ENCODE measurements at regions not wholly inside any gene's neighbourhood (a gene's known extent, or its start where the extent isn't known, plus 50 kb on each side); places are given as distances from the start of the nearest gene placed in this dataset.

DNA sequence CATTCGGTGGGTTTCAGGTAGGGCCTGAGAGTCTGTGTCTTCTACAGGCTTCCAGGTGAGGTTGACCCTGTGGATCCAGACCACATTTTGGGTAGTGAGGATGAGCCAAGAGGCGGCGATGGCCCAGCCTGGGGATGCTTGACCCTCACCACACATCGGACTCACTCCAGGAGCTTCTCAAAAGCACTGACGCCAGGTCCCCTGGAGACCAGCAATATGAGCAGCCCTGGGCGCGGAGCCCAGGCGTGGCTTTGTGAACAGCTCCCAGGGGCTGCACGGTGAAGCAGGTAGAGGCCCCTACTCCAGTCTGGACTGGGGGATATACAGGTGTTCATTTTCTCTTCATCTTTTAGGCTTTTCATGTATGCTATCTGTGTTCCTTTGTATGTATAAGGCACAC, 139.7 kb upstream of the PCBD1 start:
- no peak overlapping the region for H3K27ac ChIP-seq
- H3K4me1 ChIP-seq: no peaks in the 10 kb centered on the region
- DNase-seq (ENCODE audit: low spot score in 2 of 2): no peak
- H3K9me3 ChIP-seq: no peaks in the 10 kb centered on the region
- no peaks in the 10 kb centered on the region for H3K27me3 ChIP-seq
- TF ChIP-seq, protein P1, sequence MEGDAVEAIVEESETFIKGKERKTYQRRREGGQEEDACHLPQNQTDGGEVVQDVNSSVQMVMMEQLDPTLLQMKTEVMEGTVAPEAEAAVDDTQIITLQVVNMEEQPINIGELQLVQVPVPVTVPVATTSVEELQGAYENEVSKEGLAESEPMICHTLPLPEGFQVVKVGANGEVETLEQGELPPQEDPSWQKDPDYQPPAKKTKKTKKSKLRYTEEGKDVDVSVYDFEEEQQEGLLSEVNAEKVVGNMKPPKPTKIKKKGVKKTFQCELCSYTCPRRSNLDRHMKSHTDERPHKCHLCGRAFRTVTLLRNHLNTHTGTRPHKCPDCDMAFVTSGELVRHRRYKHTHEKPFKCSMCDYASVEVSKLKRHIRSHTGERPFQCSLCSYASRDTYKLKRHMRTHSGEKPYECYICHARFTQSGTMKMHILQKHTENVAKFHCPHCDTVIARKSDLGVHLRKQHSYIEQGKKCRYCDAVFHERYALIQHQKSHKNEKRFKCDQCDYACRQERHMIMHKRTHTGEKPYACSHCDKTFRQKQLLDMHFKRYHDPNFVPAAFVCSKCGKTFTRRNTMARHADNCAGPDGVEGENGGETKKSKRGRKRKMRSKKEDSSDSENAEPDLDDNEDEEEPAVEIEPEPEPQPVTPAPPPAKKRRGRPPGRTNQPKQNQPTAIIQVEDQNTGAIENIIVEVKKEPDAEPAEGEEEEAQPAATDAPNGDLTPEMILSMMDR (IDR thresholded peaks at IDR 0.05): no peak
- H3K36me3 ChIP-seq: no peaks in the 10 kb centered on the region
- intact Hi-C loops (cut with DNase I): no loop called here
- no peak overlapping the region for H3K4me3 ChIP-seq

DNA sequence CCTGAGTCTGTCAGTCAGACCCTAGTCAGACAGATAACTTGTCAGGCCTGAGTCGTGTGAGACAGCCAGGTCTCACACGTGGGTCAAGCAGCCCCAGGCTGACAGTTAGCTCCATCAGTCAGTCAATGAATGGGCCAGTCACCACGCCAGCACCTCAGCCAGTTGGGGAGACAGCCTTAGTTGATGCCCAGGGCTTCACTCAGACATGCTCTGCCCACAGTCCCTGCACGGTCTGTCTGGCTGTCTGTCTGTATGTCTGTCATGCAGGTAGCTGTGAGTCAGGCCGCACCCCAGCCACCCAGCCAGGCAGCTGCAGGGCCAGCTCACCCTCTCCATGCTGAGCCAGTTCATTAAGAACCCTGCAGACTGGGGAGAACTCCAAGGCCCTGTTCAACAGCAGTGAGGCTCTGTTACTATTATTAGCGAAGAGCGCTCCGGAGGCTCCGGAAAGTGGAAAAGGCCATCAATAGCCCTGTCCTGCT, 141.1 kb upstream of the PCBD1 start:
- DNase-seq (ENCODE audit: low spot score in 2 of 2): no peak
- Histone ChIP-seq H3K27ac (no peak overlapping the region), H3K36me3 (no peaks in the 10 kb centered on the region), H3K4me1 (no peaks in the 10 kb centered on the region), H3K9me3 (no peaks in the 10 kb centered on the region), H3K27me3 (no peaks in the 10 kb centered on the region), H3K4me3 (no peak overlapping the region)
- TF ChIP-seq, protein P1 (IDR thresholded peaks at IDR 0.05): no peak
- intact Hi-C loops (cut with DNase I): no loop called here

DNA sequence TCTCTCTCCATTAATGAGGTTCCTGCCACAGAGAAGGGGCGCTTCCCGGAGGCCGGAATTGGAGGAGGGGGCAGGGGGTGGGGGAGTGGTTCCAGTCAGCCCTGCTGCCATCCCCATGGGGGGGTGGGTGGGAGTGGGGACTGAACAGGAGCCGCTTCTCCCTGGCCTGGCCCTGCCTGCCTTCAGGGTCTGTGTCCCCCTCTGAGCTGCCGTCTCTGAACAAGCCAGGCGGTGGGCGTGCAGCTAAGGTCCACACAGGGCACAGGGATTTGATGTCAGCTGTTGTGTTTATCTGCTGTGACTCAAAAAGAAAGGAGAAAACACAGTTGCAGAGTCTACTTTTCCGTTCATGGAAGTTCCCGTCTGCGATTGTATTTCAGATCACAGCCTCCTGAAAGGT, 141.5 kb upstream of the PCBD1 start:
- Histone ChIP-seq H3K9me3 (no peaks in the 10 kb centered on the region), H3K4me1 (no peaks in the 10 kb centered on the region), H3K36me3 (no peaks in the 10 kb centered on the region), H3K27ac (no peak overlapping the region), H3K27me3 (no peaks in the 10 kb centered on the region), H3K4me3 (no peak overlapping the region)
- DNase-seq (ENCODE audit: low spot score in 2 of 2): no peak
- intact Hi-C loops (cut with DNase I): no loop called here
- TF ChIP-seq, protein P1 (IDR thresholded peaks at IDR 0.05): no peak

DNA sequence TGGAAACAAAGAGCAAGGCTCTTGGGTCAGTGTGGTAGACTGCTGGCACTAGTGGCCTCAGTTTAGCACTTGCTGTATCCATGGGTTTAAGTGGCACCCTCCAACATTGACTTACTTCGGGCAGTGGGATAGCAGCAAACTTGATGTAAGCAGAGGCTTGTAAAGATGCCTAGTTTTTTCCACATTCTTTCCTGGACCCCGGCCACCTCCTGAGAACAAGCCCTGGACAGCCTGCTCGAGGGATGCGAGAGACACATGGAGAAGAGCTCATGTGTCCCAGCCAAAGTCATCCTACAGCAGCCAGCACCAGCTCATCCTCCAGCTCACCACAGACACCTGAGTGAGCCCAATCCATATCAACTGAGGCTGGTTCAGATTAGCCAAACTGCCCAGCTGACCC, 142.7 kb upstream of the PCBD1 start:
- TF ChIP-seq, protein P1 (IDR thresholded peaks at IDR 0.05): no peak
- intact Hi-C loops (cut with DNase I): no loop called here
- Histone ChIP-seq H3K4me1 (no peaks in the 10 kb centered on the region), H3K4me3 (no peak overlapping the region), H3K27me3 (no peaks in the 10 kb centered on the region), H3K27ac (no peak overlapping the region), H3K9me3 (no peaks in the 10 kb centered on the region), H3K36me3 (no peaks in the 10 kb centered on the region)
- DNase-seq (ENCODE audit: low spot score in 2 of 2): no peak

DNA sequence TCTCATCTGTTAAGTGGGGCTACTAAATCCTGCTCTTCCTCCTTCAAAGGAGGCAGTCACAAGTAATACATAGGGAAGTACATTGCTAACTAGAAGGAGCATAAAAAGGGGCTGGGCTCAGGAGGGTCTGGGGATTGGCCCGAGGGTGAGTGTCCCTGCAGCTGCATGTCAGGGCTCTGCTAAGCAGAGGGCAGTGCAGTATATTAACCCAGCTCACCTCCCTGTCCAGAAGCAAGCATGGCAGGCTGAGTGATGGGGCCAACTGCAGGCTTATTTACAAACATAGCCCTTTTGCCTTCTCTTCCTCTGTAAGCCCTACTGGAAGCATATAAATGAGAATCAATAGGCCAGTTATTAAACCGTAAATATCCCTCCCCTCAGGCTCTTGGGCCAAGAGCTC, 143.2 kb upstream of the PCBD1 start:
- Histone ChIP-seq H3K36me3 (no peaks in the 10 kb centered on the region), H3K27me3 (no peaks in the 10 kb centered on the region), H3K27ac (no peak overlapping the region), H3K4me1 (no peaks in the 10 kb centered on the region), H3K9me3 (no peaks in the 10 kb centered on the region), H3K4me3 (no peak overlapping the region)
- intact Hi-C loops (cut with DNase I): no loop called here
- DNase-seq (ENCODE audit: low spot score in 2 of 2): no peak
- TF ChIP-seq, protein P1 (IDR thresholded peaks at IDR 0.05): no peak

DNA sequence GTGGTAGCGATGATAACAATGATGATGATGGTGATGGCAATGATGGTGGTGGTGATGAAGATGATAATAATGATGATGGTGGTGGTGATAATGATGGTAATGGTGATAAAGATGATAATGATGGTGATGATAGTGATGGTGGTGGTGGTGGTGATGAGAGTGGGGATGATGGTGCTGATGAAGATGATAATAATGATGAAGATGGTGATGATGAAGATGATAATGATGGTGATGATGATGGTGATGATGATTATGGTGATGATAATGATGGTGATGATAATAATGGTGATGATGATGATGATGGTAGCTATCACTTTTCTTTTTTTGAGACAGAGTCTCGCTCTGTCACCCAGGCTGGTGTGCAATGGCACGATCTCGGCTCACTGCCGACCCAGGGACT, 144.5 kb upstream of the PCBD1 start:
- no peak for DNase-seq (ENCODE audit: low spot score in 2 of 2)
- Histone ChIP-seq H3K27ac (no peak overlapping the region), H3K4me3 (no peak overlapping the region), H3K4me1 (no peaks in the 10 kb centered on the region), H3K9me3 (no peaks in the 10 kb centered on the region), H3K36me3 (no peaks in the 10 kb centered on the region), H3K27me3 (no peaks in the 10 kb centered on the region)
- TF ChIP-seq, protein P1 (IDR thresholded peaks at IDR 0.05): no peak
- intact Hi-C loops (cut with DNase I): no loop called here
